ENCODE measurements at regions not wholly inside any gene's neighbourhood (a gene's known extent, or its start where the extent isn't known, plus 50 kb on each side); places are given as distances from the start of the nearest gene placed in this dataset.

DNA sequence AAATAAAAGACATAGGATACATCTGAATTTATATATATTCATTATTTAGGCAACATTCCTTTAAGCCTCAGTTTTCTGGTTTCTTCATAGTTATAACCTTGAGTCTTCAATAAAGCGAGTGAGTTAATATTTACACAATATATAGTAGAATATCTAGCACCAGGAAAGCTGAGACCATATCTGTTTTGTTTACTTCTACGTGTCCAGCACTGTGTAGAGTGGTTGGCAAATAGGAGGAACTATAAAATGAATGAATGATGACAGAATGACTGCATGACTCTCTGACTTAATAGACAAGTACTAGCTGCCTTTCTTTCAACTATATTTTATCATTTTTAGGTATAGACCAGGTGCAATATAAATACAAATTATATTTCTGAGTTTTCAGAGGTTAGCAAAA, 197.8 kb upstream of the RBMS3 start:
- TF ChIP-seq CTCF (IDR thresholded peaks at IDR 0.05; ENCODE audit: low read depth, low read length, poor library complexity, severe bottlenecking) (no peak), EZH2phosphoT487 (IDR thresholded peaks at IDR 0.05; ENCODE audit: borderline replicate concordance, low read length) (no peak)

Measured in DOHH2 (cell line).